ENCODE measurements at regions not wholly inside any gene's neighbourhood (a gene's known extent, or its start where the extent isn't known, plus 50 kb on each side); places are given as distances from the start of the nearest gene placed in this dataset.

DNA sequence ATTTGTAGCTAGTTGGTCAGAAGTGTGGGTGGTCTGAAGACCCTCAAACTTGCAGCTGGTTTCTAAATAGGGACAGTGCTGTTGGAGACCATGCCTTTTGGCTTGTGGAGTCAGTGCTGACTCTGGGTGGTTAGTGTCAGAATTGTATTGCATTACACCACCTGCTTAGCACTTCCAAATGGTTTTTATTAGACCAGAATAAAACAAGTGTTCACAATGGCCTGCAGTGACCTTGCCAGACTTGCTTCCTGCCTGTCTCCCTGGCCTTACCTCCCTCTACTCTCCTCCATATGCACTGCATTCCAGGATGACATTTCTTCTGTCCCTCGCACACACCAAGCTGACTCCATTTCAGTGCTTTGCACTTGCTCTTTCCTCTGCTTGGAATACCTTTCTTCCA lies 72.7 kb upstream of the CNIH3 start:
- 76% methylated on average over 1 of the region's 1 CpG for WGBS (ENCODE audit: missing lambda C conversion rate)
- FAIRE-seq: no peak
- no peak overlapping the region for H3K27ac ChIP-seq
- DNase-seq (ENCODE audit: low read depth in 1 of 2, low spot score in 1 of 2): no peak
- no peak overlapping the region for H3K4me3 ChIP-seq
- no peak overlapping the region for H3K4me2 ChIP-seq
- H3K9me3 ChIP-seq: no peaks in the 10 kb centered on the region
- H3K4me1 ChIP-seq: peaks cover 6% of the 10 kb centered on the region; the same call in 2 of the 3 replicates
- ChIA-PET CTCF (interaction anchor here (0.6 to 4.5 kb wide), 3 partner anchors 18 to 383 kb away, joined by 4 to 21 read pairs (median 4); no protein-coding TSS in a partner anchor), POLR2A (no interaction called here)
- no peak for ATAC-seq
- no peak for TF ChIP-seq FOSB (CRISPR knock-in tag; IDR thresholded peaks at IDR 0.05)
- no peak for TF ChIP-seq JUNB (IDR thresholded peaks at IDR 0.05)
- TF ChIP-seq, protein P1, sequence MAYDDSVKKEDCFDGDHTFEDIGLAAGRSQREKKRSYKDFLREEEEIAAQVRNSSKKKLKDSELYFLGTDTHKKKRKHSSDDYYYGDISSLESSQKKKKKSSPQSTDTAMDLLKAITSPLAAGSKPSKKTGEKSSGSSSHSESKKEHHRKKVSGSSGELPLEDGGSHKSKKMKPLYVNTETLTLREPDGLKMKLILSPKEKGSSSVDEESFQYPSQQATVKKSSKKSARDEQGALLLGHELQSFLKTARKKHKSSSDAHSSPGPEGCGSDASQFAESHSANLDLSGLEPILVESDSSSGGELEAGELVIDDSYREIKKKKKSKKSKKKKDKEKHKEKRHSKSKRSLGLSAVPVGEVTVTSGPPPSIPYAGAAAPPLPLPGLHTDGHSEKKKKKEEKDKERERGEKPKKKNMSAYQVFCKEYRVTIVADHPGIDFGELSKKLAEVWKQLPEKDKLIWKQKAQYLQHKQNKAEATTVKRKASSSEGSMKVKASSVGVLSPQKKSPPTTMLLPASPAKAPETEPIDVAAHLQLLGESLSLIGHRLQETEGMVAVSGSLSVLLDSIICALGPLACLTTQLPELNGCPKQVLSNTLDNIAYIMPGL (CRISPR knock-in tag; IDR thresholded peaks at IDR 0.05; ENCODE audit: borderline replicate concordance): no peak
- TF ChIP-seq, protein P2, sequence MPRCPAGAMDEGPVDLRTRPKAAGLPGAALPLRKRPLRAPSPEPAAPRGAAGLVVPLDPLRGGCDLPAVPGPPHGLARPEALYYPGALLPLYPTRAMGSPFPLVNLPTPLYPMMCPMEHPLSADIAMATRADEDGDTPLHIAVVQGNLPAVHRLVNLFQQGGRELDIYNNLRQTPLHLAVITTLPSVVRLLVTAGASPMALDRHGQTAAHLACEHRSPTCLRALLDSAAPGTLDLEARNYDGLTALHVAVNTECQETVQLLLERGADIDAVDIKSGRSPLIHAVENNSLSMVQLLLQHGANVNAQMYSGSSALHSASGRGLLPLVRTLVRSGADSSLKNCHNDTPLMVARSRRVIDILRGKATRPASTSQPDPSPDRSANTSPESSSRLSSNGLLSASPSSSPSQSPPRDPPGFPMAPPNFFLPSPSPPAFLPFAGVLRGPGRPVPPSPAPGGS (IDR thresholded peaks at IDR 0.05): no peak
- TF ChIP-seq CHD2 (IDR thresholded peaks at IDR 0.05; ENCODE audit: low read length, partially characterized antibody): no peak
- no peak for TF ChIP-seq MAZ (IDR thresholded peaks at IDR 0.05; ENCODE audit: borderline replicate concordance, low read depth, low read length)
- TF ChIP-seq NR3C1 (IDR thresholded peaks at IDR 0.05): no peak
- no peak for TF ChIP-seq SREBF2 (IDR thresholded peaks at IDR 0.05)
- TF ChIP-seq SMC3 (IDR thresholded peaks at IDR 0.05): no peak
- TF ChIP-seq, protein P3, sequence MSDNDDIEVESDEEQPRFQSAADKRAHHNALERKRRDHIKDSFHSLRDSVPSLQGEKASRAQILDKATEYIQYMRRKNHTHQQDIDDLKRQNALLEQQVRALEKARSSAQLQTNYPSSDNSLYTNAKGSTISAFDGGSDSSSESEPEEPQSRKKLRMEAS (IDR thresholded peaks at IDR 0.05): no peak
- no peak for TF ChIP-seq MYC (IDR thresholded peaks at IDR 0.05; ENCODE audit: borderline replicate concordance, low read length)

DNA sequence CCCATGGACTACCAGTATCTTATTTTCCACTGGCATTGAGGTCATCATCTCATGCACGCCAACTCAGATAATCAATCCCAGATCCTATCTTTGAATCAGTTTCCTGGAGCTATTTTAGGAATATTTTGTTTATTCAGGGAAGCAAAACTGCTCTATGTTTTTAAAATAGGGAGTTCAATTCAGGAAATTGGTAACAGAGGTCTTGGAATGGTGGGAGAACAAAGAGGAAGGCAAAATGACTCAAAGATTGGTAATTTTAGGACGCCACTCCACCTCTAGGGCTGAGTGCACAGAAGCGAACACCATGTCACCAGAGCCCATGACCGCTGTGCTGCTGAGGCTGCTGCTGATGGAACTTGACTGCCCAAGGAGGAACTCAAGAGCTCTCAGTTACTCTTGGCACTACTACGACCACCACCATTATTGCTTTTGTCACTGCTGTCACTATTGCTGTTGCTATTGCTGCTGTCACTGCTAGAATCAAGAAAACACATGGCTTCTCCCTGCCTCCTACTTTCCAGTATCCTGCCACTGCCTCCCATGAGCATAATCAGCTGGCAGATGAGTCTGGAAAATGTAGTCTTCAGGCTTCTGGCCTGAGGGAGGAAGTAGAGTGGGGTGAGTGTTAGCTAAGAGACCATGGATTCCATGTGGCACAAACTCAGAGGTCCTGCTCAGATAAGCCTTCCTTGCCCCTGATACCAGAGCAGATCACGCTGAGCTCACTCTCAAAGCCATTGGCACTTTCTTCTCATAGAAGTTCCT lies 71.6 kb upstream of the CNIH3 start:
- no peak overlapping the region for H3K4me2 ChIP-seq
- peaks cover 6% of the 10 kb centered on the region; the same call in 2 of the 3 replicates for H3K4me1 ChIP-seq
- H3K4me3 ChIP-seq: no peak overlapping the region
- ChIA-PET CTCF (interaction anchor here (0.8 to 4.5 kb wide), 6 partner anchors 8 to 307 kb away, joined by 3 to 21 read pairs (median 3); no protein-coding TSS in a partner anchor), POLR2A (no interaction called here)
- DNase-seq (ENCODE audit: low read depth in 1 of 2, low spot score in 1 of 2) (no peak), ATAC-seq (no peak), FAIRE-seq (no peak)
- TF ChIP-seq HDAC2 (IDR thresholded peaks at IDR 0.05): no peak
- TF ChIP-seq NFE2L2 (conservative IDR thresholded peaks at IDR 0.05; ENCODE audit: low read length): no peak
- TF ChIP-seq RCOR1 (IDR thresholded peaks at IDR 0.05; ENCODE audit: low read depth, low read length): no peak
- no peak for TF ChIP-seq EHMT2 (IDR thresholded peaks at IDR 0.05; ENCODE audit: low read depth)
- no peak for TF ChIP-seq CBX8 (IDR thresholded peaks at IDR 0.05)
- TF ChIP-seq NPAS2 (CRISPR knock-in tag; IDR thresholded peaks at IDR 0.05; ENCODE audit: borderline replicate concordance): no peak
- TF ChIP-seq, protein P4, sequence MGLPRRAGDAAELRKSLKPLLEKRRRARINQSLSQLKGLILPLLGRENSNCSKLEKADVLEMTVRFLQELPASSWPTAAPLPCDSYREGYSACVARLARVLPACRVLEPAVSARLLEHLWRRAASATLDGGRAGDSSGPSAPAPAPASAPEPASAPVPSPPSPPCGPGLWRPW (IDR thresholded peaks at IDR 0.05): no peak
- TF ChIP-seq ZC3H11A (IDR thresholded peaks at IDR 0.05): no peak
- no peak for TF ChIP-seq MAFK (IDR thresholded peaks at IDR 0.05; ENCODE audit: partially characterized antibody)
- WGBS (ENCODE audit: missing lambda C conversion rate): 56% methylated on average over 6 of the region's 6 CpGs
- no peak overlapping the region for H3K27ac ChIP-seq
- H3K9me3 ChIP-seq: no peaks in the 10 kb centered on the region

DNA sequence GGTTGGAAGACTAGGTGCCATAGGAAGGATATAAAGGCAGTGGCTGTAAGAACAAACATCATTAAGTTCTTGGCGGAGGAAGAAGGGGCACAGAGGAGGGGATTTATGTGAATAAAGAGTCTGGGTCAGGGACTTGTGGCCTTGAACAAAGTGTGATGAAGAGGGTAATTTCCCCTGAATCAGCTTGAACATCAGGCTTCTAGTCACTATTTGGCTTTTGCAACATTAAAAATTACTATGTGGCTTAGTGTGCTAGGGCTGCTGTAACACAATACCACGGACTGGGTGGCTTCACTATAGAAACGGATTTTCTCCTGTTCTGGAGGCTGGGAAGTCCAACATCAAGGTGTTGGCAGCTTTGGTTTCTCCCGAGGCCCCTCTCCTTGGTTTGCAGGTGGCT lies 70.5 kb upstream of the CNIH3 start:
- Histone ChIP-seq H3K27ac (no peak overlapping the region), H3K4me2 (no peak overlapping the region), H3K4me3 (no peak overlapping the region), H3K4me1 (peaks cover 6% of the 10 kb centered on the region; the same call in 2 of the 3 replicates), H3K9me3 (no peaks in the 10 kb centered on the region)
- FAIRE-seq: no peak
- DNase-seq (ENCODE audit: low read depth in 1 of 2, low spot score in 1 of 2): no peak
- ChIA-PET CTCF (interaction anchor here (0.8 to 4.5 kb wide), 7 partner anchors 9 to 306 kb away, joined by 3 to 21 read pairs (median 3); no protein-coding TSS in a partner anchor), POLR2A (no interaction called here)
- no peak for ATAC-seq
- WGBS (ENCODE audit: missing lambda C conversion rate): 34% methylated on average over 4 of the region's 4 CpGs
- TF ChIP-seq, protein P5, sequence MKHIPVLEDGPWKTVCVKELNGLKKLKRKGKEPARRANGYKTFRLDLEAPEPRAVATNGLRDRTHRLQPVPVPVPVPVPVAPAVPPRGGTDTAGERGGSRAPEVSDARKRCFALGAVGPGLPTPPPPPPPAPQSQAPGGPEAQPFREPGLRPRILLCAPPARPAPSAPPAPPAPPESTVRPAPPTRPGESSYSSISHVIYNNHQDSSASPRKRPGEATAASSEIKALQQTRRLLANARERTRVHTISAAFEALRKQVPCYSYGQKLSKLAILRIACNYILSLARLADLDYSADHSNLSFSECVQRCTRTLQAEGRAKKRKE (CRISPR knock-in tag; IDR thresholded peaks at IDR 0.05; ENCODE audit: low read depth): no peak
- TF ChIP-seq ZFP36 (IDR thresholded peaks at IDR 0.05; ENCODE audit: borderline replicate concordance, partially characterized antibody) (no peak), RARB (CRISPR knock-in tag; IDR thresholded peaks at IDR 0.05) (no peak), NFE2L2 (conservative IDR thresholded peaks at IDR 0.05; ENCODE audit: low read length) (no peak), MAFK (IDR thresholded peaks at IDR 0.05; ENCODE audit: partially characterized antibody) (no peak), CBX8 (IDR thresholded peaks at IDR 0.05) (no peak), JUNB (IDR thresholded peaks at IDR 0.05) (no peak), HOXB5 (CRISPR knock-in tag; IDR thresholded peaks at IDR 0.05) (no peak), CHD4 (IDR thresholded peaks at IDR 0.05; ENCODE audit: borderline replicate concordance) (no peak), SMC3 (IDR thresholded peaks at IDR 0.05) (no peak), ZSCAN20 (CRISPR knock-in tag; IDR thresholded peaks at IDR 0.05) (no peak), TP53 (CRISPR knock-in tag; IDR thresholded peaks at IDR 0.05) (no peak)
- TF ChIP-seq, protein P6, sequence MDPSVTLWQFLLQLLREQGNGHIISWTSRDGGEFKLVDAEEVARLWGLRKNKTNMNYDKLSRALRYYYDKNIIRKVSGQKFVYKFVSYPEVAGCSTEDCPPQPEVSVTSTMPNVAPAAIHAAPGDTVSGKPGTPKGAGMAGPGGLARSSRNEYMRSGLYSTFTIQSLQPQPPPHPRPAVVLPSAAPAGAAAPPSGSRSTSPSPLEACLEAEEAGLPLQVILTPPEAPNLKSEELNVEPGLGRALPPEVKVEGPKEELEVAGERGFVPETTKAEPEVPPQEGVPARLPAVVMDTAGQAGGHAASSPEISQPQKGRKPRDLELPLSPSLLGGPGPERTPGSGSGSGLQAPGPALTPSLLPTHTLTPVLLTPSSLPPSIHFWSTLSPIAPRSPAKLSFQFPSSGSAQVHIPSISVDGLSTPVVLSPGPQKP (IDR thresholded peaks at IDR 0.05; ENCODE audit: low read depth, low read length): no peak

All from A549 (cell line).